GM18505 (cell line): ENCODE measurements at regions not wholly inside any gene's neighbourhood (a gene's known extent, or its start where the extent isn't known, plus 50 kb on each side); places are given as distances from the start of the nearest gene placed in this dataset.
"Not testable (repeated sequence)": the region's sequence is repeated elsewhere in the genome, so short reads cannot be mapped to it uniquely, and the experiment has no call there.

ENCODE experiments used
- ATAC-seq: cut with Tn5 transposase; IDR thresholded peaks from one replicate; pipeline ENCODE4 v1.9.1; 2021; ENCODE audit not compliant: unreplicated experiment
- POLR2A ChIP-seq: IDR thresholded peaks from 4 replicates; pipeline ENCODE4 v1.6.1; 2011; ENCODE audit warnings: borderline replicate concordance; ENCODE audit not compliant: insufficient read depth, insufficient read length; ENCODE audit errors: extremely low read depth

DNA sequence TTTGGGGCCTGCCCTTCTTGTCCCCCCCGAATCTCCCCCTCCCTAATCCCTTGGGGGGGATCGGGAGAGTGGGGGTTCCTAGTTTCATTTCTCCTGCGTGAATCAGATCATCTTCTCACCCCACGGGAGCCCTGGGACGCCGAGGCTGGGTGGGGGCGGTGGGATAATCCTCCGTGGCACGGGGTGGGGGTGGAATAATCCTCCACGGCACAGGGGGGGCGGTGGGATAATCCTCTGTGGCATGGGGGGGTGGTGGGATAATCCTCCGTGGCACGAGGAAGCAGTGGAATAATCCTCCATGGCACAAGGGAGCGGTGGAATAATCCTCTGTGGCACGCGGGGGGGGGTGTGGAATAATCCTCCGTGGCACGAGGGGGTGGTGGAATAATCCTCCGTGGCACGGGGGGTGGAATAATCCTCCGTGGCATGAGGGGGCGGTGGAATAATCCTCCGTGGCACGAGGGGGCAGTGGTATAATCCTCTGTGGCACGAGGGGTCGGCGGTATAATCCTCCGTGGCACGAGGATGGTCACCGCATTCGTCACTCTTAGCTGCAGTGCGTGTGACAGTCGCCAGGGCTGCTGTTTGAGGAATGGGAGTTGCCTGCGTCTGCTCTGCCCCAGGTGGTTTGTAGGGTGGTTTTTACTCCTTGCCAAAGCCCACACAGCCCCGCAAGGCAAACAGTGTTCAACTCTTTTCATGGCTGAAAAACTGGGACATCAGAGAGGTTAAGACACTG lies 156.9 kb downstream of the LAT start:
- TF ChIP-seq POLR2A: no peak
- ATAC-seq: no peak

- not testable (repeated sequence) for ATAC-seq
Observed at GRCh38 chr16:29141121-29141520, 156.3 kb downstream of the LAT start.

DNA sequence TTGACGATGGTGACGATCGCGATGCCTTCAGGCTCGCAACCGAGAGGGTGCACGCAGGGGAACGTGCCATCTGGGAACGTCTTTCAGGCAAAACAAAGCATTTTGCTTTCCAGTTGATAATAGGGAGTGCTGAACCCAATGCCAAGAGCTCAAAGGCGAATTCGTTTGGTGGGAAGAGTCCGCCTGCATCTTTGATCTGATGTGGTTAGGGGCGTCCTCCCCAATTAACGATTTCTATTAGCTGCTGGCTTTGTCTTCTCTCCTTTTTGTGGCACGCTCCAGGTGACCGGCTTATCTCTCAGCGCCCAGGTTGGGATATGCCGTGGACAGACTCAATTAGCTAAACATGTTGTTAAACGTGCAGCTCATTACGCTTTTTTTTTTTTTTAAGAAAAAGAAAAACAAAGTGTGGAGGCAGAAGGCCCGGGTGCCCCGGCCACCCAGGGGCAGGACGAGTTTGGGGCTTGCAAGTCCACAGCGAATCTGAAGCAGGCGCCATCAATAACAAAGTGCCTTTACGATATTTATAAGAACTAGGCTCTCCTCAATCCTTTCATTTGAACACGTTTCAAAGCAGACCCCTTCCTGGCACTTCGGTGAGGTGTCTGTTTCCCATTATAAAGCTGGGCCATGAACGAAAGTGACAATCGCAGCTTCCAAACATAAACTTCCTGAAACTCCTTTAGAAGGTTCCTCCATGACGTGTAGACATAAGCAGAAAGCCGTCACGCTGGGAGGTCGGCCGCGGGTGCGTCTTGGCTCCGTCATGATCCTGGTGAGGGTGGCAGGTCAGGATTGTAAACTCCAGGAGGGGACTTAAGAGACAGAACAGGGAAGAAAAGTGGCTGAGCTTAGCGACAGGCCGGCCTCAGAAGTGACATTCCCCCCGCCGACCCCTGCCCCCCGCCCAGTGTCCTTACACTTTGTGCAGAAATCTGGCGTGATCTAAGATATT lies 155.3 kb downstream of the LAT start:
- ATAC-seq: not testable (repeated sequence)

GRCh38 chr16:29139261-29139802 lies 154.5 kb downstream of the LAT start:
- no peak for ATAC-seq
- no peak for TF ChIP-seq POLR2A

GRCh38 chr16:29138698-29139097 lies 153.8 kb downstream of the LAT start:
- not testable (repeated sequence) for ATAC-seq

DNA sequence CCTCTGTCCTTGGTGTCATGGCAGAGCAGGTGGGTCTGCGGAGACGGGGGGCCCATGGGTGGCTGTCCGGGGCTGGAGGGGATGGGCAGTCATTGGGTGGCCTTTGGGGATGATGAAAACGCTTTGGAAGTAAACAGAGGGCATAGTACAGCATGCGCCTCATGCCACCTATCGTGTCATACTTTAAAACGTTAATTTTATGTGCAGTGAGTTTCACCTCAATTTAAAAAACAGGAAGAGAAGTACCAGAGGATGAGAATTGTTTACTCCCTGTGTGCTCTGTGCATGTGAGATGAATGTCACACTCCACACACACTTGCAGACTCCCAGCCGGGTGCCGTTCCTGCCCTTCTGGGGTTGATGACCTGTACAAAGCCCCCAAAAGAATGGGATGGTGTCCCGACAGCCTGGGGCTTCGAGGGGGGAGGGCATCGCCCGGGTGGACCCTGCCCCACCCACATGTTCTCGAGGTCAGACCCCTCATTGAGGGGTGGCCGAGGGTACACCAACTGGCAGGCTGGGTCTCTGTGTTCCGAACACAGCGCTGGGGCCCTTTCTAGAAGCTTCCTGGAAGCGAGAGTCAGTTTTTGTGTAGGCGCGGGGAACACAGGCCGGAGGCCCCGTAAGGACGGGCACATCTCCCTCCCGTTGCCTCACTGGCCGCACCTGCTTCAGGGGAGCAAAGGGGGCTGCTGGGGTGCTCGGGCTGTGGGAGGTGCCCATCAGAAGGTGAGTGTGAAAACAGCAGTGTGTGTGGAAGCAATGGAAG lies 153.2 kb downstream of the LAT start:
- ATAC-seq: not testable (repeated sequence)

DNA sequence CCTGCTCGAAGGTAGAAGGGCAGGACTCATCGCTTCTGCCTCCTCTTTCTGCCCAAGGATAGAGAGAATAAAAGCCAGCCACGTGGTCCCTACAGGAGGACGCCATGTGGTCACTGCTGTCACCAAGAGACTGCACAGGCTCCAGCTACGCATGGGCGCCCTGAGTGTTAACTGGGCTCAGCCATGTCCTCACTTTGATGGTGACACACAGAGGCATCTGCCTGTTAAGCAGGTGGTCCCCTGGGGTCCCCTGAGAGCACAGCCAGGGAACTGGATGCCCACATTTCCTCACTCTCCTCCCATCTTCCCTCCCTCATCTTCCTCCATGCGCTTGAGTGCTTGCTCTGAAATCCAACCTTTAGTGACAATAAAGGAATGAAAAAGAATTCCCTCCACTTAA lies 152.6 kb downstream of the LAT start:
- not testable (repeated sequence) for ATAC-seq

- ATAC-seq: not testable (repeated sequence)
Observed at GRCh38 chr16:29136916-29137315, 152.1 kb downstream of the LAT start.

GRCh38 chr16:29136046-29136696 lies 151.3 kb downstream of the LAT start:
- not testable (repeated sequence) for ATAC-seq

DNA sequence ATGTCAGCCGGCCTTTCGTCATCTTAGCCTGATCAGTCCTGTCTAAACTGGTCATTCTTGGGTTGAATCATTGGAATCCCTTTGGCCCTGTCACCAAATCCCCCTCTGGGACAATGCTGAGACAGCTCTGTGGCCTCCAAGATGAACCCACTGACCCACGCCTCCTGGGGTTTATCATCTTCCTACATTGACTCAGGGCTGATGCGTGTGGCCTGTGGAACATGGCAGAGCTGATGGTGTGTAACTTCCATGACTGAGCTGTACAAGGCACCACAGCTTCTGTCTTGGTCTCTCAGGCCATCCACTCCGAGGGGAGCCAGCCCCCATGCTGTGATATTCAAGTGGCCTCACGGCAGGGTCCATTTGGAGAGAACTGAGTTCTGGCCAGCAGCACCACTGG lies 150.2 kb downstream of the LAT start:
- not testable (repeated sequence) for ATAC-seq

DNA sequence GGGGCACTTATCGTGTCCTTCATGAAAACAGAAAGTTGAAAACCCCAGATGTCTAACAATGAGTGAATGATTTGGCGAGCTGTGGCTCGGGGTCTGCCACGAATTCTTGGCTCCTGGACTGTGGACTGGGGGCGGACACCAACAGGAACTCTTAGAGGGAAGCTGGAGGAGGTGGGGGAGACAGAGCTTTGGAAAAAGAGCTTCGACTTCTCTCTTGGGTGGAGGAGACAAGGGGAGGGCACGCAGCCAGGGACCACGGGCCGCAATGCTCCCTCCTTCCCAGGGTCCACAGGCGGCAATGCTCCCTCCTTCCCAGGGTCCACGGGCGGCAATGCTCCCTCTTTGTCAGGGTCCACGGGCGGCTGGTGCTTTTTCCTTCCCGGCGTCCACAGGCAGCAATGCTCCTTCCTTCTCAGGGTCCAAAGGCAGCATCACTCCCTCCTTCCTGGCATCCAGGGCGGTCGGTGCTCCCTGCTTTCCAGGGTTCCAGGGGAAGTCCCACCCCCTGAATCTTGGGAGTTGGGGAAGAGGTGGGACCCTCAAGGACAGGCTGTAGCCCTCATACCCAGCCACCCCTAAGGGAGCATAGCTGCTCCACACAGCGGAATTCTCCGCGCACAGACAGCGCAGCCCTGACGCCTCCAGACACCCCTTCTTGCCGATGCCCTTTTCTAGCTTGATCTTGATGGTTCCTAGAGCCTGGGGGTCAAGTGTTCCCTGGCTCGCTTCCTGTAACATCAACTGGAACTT lies 149.0 kb downstream of the LAT start:
- not testable (repeated sequence) for ATAC-seq

GRCh38 chr16:29132869-29133268 lies 148.0 kb downstream of the LAT start:
- ATAC-seq: not testable (repeated sequence)

GRCh38 chr16:29132444-29132843 lies 147.6 kb downstream of the LAT start:
- not testable (repeated sequence) for ATAC-seq

DNA sequence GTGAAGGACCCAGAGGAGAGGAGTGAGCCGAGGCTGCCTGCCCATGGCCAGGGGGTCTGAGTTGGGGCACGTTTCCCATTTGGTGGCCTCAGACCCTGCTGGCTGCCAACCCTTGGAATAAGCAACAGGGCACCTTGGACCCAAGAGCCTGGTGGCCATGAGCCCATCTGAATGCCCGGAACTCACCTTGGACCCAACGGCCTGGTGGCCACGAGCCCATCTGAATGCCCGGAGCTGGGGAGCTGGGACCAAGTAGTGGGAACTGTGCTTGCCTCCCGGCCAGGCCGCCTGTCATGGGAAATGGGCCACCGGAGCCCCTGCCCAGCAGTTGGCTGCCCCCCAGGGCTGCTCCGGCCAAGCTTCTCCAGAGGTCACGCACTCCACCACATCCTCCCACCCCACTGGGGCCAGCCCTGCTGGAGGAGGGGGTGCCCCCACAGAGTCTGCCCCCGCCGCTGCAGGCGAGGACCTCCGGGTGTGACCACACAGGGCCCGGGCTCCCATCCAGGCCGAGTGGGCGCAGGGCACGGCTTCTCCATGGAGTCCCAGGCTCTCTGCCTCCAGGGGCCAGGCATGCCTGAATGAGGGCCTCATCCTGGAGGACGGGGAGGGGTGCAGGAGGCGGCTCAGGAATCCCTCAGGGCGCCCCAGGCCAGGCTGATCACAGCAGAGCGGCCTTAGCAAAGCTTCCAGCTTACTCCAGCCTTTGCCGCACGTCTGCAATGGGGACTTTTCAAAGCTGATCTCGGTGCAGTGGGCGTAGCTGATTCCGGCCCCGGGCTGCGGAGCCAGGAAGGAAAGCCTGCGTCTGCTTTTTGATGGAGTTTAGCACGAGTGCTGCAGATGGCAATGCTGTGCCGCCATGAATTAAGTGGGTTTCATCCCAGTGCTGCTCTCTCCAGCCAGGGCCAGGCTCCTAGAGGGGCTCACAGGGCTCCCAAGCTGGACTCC lies 146.3 kb downstream of the LAT start:
- ATAC-seq: not testable (repeated sequence)

DNA sequence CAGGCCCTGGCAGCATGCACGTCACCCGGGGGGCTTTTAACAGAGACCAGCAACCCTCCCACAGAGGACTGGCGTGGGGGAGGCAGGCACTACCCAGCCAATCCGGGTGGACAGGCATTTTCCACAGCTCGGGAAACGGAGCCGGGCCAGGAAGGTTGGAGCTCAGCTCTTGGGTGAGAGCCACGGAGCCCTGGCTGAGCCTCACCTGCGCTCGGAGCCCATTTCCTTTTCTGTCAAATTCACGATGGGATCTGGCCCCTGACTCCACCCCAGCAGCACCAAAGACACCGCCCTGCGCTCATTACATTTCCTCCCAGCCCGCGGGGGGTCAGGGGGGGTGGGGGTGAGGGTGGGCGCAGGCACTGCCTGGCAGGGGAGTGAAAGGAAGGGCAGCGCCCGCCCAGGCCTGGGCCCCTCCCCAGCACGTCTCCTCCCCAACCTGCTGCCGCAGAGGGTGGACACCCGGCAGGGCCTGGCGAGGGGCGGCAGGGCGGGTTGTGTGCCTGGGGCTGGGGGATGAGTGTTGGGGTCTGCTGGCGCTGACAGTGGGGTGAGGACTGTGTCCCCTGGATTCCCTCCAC lies 145.4 kb downstream of the LAT start:
- ATAC-seq: not testable (repeated sequence)

DNA sequence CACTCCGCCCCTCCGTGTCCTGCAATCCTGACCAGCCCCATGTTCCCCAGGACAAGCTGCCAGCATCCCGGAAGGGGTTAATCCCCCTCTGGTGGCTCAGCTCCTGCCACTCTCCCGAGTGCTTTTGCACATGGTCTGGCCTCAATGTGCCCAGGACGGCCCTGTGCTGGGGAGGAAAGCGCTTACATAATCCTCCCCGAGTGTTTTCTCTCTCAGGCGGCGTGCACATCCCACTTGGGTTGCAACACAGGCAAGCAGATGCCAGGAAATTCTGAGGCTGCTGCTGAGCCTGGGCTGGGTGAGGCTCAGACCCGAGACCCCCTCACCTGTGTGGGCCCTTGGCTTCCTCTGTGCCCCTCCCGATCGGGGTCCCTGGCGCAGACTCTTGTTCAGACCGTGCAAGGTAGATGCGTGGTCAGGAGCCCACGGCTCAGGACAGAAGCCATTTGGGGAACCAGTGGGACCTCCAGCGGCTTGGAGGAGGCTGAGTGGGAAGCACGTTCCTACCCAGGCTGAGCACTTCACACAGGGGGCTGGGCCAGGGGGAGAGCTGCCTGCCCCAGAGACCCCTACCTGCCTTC lies 144.7 kb downstream of the LAT start:
- ATAC-seq: not testable (repeated sequence)
